ENCODE measurements at regions not wholly inside any gene's neighbourhood (a gene's known extent, or its start where the extent isn't known, plus 50 kb on each side); places are given as distances from the start of the nearest gene placed in this dataset.

GRCh38 chrX:69415698-69416097 lies 88.4 kb upstream of the NALF2 start:
- no peaks in the 10 kb centered on the region for H3K4me1 ChIP-seq
- ATAC-seq, result no peak
- no peaks in the 10 kb centered on the region for H3K27me3 ChIP-seq
- no peak for DNase-seq
- intact Hi-C loops (cut with DNase I), result no loop called here
- no peaks in the 10 kb centered on the region for H3K36me3 ChIP-seq
- H3K9me3 ChIP-seq, result no peaks in the 10 kb centered on the region
- no peak overlapping the region for H3K4me3 ChIP-seq
- no peak for TF ChIP-seq CTCF (IDR thresholded peaks at IDR 0.05)
- no peak overlapping the region for H3K27ac ChIP-seq

GRCh38 chrX:69412661-69413060 lies 91.5 kb upstream of the NALF2 start:
- H3K4me1 ChIP-seq, result no peaks in the 10 kb centered on the region
- no peak for TF ChIP-seq CTCF (IDR thresholded peaks at IDR 0.05)
- DNase-seq, result no peak

GRCh38 chrX:69398881-69399280 lies 105.2 kb upstream of the NALF2 start:
- intact Hi-C loops (cut with DNase I), result loop anchor here (10.0 kb wide), 1 partner anchor 574 kb away; the partner anchor contains the start of gene EFNB1
- TF ChIP-seq CTCF (IDR thresholded peaks at IDR 0.05), result no peak
- no peaks in the 10 kb centered on the region for H3K4me1 ChIP-seq
- H3K9me3 ChIP-seq, result no peaks in the 10 kb centered on the region
- H3K27ac ChIP-seq, result no peak overlapping the region
- ATAC-seq, result no peak
- DNase-seq, result no peak
- H3K36me3 ChIP-seq, result no peaks in the 10 kb centered on the region
- no peaks in the 10 kb centered on the region for H3K27me3 ChIP-seq
- no peak overlapping the region for H3K4me3 ChIP-seq

More at GRCh38 chrX:69412661-69413060, 91.5 kb upstream of the NALF2 start:
- intact Hi-C loops (cut with DNase I), result no loop called here
- Histone ChIP-seq H3K9me3 (no peaks in the 10 kb centered on the region), H3K27ac (no peak overlapping the region), H3K27me3 (no peaks in the 10 kb centered on the region), H3K36me3 (no peaks in the 10 kb centered on the region), H3K4me3 (no peak overlapping the region)
- ATAC-seq, result no peak

- H3K4me1 ChIP-seq, result no peaks in the 10 kb centered on the region
- no peak for TF ChIP-seq CTCF (IDR thresholded peaks at IDR 0.05)
- H3K4me3 ChIP-seq, result no peak overlapping the region
- H3K9me3 ChIP-seq, result no peaks in the 10 kb centered on the region
- DNase-seq (no peak), ATAC-seq (no peak)
- H3K27ac ChIP-seq, result no peak overlapping the region
- intact Hi-C loops (cut with DNase I), result loop anchor here (10.0 kb wide), 1 partner anchor 572 kb away; the partner anchor contains the start of gene EFNB1
- no peaks in the 10 kb centered on the region for H3K27me3 ChIP-seq
- H3K36me3 ChIP-seq, result no peaks in the 10 kb centered on the region
Observed at GRCh38 chrX:69396916-69397315, 107.2 kb upstream of the NALF2 start.

GRCh38 chrX:69395306-69395705 lies 108.8 kb upstream of the NALF2 start:
- TF ChIP-seq CTCF (IDR thresholded peaks at IDR 0.05), result no peak
- ATAC-seq (no peak), DNase-seq (no peak)
- H3K4me1 ChIP-seq, result no peaks in the 10 kb centered on the region
- H3K27me3 ChIP-seq, result no peaks in the 10 kb centered on the region
- no peaks in the 10 kb centered on the region for H3K36me3 ChIP-seq
- H3K4me3 ChIP-seq, result no peak overlapping the region
- no peaks in the 10 kb centered on the region for H3K9me3 ChIP-seq
- no peak overlapping the region for H3K27ac ChIP-seq
- intact Hi-C loops (cut with DNase I), result loop anchor here (10.0 kb wide), 1 partner anchor 571 kb away; the partner anchor contains the start of gene EFNB1

- Histone ChIP-seq H3K27me3 (no peaks in the 10 kb centered on the region), H3K4me3 (no peak overlapping the region), H3K9me3 (no peaks in the 10 kb centered on the region), H3K4me1 (no peaks in the 10 kb centered on the region), H3K27ac (no peak overlapping the region), H3K36me3 (no peaks in the 10 kb centered on the region)
- DNase-seq, result no peak
- TF ChIP-seq CTCF (IDR thresholded peaks at IDR 0.05), result no peak
- intact Hi-C loops (cut with DNase I), result no loop called here
- ATAC-seq, result no peak
Observed at GRCh38 chrX:69389101-69389501, 115.0 kb upstream of the NALF2 start.

All from upper lobe of right lung (tissue), 1 donor.